Upper lobe of left lung (tissue), 4 donors: ENCODE measurements at regions not wholly inside any gene's neighbourhood (a gene's known extent, or its start where the extent isn't known, plus 50 kb on each side); places are given as distances from the start of the nearest gene placed in this dataset.

Source experiments
- CTCF ChIP-seq, 6 experiments: fragments of 450-650 bp in 4 of 6; fragments of 200-600 bp in 2 of 6; sonication (generic) in 2 of 6; IDR thresholded peaks; one replicate each; pipeline ENCODE4 v1.5.1; 2016 to 2019; ENCODE audit warnings: antibody characterized with exemption in 6 of 6
- EP300 ChIP-seq, 4 donors: sonication (generic); formaldehyde crosslinking; IDR thresholded peaks; one replicate each; pipeline ENCODE4 v1.5.1; 2017; ENCODE audit warnings: antibody characterized with exemption in 4 of 4, control low read depth in 2 of 4
- POLR2A ChIP-seq, 4 donors: fragments of 450-650 bp; IDR thresholded peaks; one replicate each; pipeline ENCODE4 v1.5.1; 2016 to 2017; ENCODE audit warnings: antibody characterized with exemption in 4 of 4, mild to moderate bottlenecking in 2 of 4
- POLR2AphosphoS5 ChIP-seq, 2 donors: sonication (generic); formaldehyde crosslinking; IDR thresholded peaks; one replicate each; pipeline ENCODE4 v1.5.1; 2017; ENCODE audit warnings: antibody characterized with exemption in 2 of 2

- no peak for TF ChIP-seq CTCF (IDR thresholded peaks at IDR 0.05)
- TF ChIP-seq POLR2A (IDR thresholded peaks at IDR 0.05) = no peak
- peak in 1 of 2 donors; percentile 23 for TF ChIP-seq POLR2AphosphoS5 (IDR thresholded peaks at IDR 0.05)
- TF ChIP-seq EP300 (IDR thresholded peaks at IDR 0.05) = peak in 1 of 4 donors; percentile 3
Measured at GRCh38 chr3:134092208-134092701, 62.5 kb upstream of the SLCO2A1 start.
